ENCODE measurements at regions not wholly inside any gene's neighbourhood (a gene's known extent, or its start where the extent isn't known, plus 50 kb on each side); places are given as distances from the start of the nearest gene placed in this dataset.

DNA sequence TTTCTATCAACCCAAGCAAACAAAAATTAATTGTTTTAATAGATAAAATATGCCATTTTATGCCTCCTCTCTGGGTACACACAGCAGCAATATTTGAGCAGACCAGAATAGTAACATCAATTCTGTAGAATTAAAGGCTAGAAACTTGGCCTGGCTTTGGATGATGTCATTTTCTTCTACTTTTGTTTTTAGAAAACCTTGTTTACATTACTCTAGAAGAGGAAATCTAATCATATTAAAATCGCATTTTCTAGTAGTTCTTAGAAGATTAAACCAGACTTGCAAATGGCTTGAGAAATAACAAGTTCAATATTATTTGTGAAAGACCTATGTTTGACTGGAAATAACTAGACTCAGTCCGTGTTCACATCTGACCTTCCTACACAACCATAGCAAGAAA lies 102.3 kb upstream of the RFX8 start:
- ChIA-PET POLR2A (no interaction called here), RAD21 (ENCODE audit: low non-redundant PET in 1 of 2, low total read pairs in 2 of 2, uncharacterized antibody in 2 of 2, unreplicated experiment in 2 of 2) (no interaction called here), CTCF (no interaction called here)
- intact Hi-C loops (cut with micrococcal nuclease) = no loop called here
- Histone ChIP-seq H3K4me3 (replicated peaks in 1 of 2; ENCODE audit: low read depth in 1 of 2, low read length in 2 of 2) (no peak overlapping the region), H3K27ac (ENCODE audit: low read depth, low read length) (no peak overlapping the region), H3K27me3 (ENCODE audit: insufficient read depth, low read length) (0 out of 2 replicates have a peak, but pooled peaks cover 7% of the 10 kb centered on the region), H3K9me3 (ENCODE audit: control insufficient read depth in 1 of 2, insufficient read depth in 1 of 2, low read depth in 1 of 2, low read length in 2 of 2) (no peaks in the 10 kb centered on the region), H2AFZ (ENCODE audit: low read depth, low read length, poor library complexity, severe bottlenecking) (no peak overlapping the region), H3K9ac (ENCODE audit: low read length) (no peak overlapping the region), H4K20me1 (ENCODE audit: insufficient read depth) (no peaks in the 10 kb centered on the region), H3K79me2 (ENCODE audit: insufficient read depth, low read length) (no peaks in the 10 kb centered on the region), H3K4me1 (ENCODE audit: control insufficient read depth in 1 of 2, insufficient read depth in 2 of 2, low read length in 2 of 2) (no peaks in the 10 kb centered on the region), H3K4me2 (ENCODE audit: low read length) (no peak overlapping the region), H3K36me3 (ENCODE audit: control insufficient read depth in 1 of 2, insufficient read depth in 2 of 2, low read length in 2 of 2) (no peaks in the 10 kb centered on the region), H3K9me2 (ENCODE audit: insufficient read depth) (no peaks in the 10 kb centered on the region)
- TF ChIP-seq ZNF274 (IDR thresholded peaks at IDR 0.05; ENCODE audit: low read depth, low read length) = no peak
- TF ChIP-seq, protein P1, sequence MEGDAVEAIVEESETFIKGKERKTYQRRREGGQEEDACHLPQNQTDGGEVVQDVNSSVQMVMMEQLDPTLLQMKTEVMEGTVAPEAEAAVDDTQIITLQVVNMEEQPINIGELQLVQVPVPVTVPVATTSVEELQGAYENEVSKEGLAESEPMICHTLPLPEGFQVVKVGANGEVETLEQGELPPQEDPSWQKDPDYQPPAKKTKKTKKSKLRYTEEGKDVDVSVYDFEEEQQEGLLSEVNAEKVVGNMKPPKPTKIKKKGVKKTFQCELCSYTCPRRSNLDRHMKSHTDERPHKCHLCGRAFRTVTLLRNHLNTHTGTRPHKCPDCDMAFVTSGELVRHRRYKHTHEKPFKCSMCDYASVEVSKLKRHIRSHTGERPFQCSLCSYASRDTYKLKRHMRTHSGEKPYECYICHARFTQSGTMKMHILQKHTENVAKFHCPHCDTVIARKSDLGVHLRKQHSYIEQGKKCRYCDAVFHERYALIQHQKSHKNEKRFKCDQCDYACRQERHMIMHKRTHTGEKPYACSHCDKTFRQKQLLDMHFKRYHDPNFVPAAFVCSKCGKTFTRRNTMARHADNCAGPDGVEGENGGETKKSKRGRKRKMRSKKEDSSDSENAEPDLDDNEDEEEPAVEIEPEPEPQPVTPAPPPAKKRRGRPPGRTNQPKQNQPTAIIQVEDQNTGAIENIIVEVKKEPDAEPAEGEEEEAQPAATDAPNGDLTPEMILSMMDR (IDR thresholded peaks at IDR 0.05 in 2 of 3, conservative IDR thresholded peaks at IDR 0.05 in 1 of 3; ENCODE audit: borderline replicate concordance in 1 of 3, insufficient read depth in 1 of 3, low read depth in 2 of 3, low read length in 2 of 3) = no peak
- no peak for TF ChIP-seq SRF (IDR thresholded peaks at IDR 0.05; ENCODE audit: low read depth)
- TF ChIP-seq YY1 (IDR thresholded peaks at IDR 0.05; ENCODE audit: extremely low read depth, insufficient replicate concordance, low read depth, low read length) = no peak
- TF ChIP-seq MAX (IDR thresholded peaks at IDR 0.05) = no peak
- no peak for TF ChIP-seq TCF7L2 (IDR thresholded peaks at IDR 0.05; ENCODE audit: borderline replicate concordance, extremely low read depth, insufficient read depth, insufficient read length)
- no peak for TF ChIP-seq EGR1 (IDR thresholded peaks at IDR 0.05; ENCODE audit: low read depth)
- no peak for TF ChIP-seq POLR2A (IDR thresholded peaks at IDR 0.05; ENCODE audit: borderline replicate concordance, extremely low read depth, insufficient read depth, insufficient read length)
- TF ChIP-seq POLR2AphosphoS5 (IDR thresholded peaks at IDR 0.05; ENCODE audit: low read depth, low read length) = no peak
- TF ChIP-seq FOSL1 (IDR thresholded peaks at IDR 0.05; ENCODE audit: low read depth) = no peak
- no peak for TF ChIP-seq JUND (IDR thresholded peaks at IDR 0.05)
- no peak for TF ChIP-seq EZH2phosphoT487 (IDR thresholded peaks at IDR 0.05; ENCODE audit: borderline replicate concordance)
- TF ChIP-seq CBX3 (IDR thresholded peaks at IDR 0.05; ENCODE audit: low read depth) = no peak
- no peak for TF ChIP-seq ZFX (IDR thresholded peaks at IDR 0.05)
- TF ChIP-seq, protein P2, sequence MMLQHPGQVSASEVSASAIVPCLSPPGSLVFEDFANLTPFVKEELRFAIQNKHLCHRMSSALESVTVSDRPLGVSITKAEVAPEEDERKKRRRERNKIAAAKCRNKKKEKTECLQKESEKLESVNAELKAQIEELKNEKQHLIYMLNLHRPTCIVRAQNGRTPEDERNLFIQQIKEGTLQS (IDR thresholded peaks at IDR 0.05) = no peak
- TF ChIP-seq ELF1 (IDR thresholded peaks at IDR 0.05; ENCODE audit: borderline replicate concordance, low read depth) = no peak
- TF ChIP-seq EZH2 (IDR thresholded peaks at IDR 0.05) = no peak
- TF ChIP-seq SP1 (IDR thresholded peaks at IDR 0.05; ENCODE audit: low read depth) = no peak
- no TSS peak for BruUV-seq (replicated peaks)
- no peak for ATAC-seq
- DNase-seq (ENCODE audit: low read depth, low spot score) = no peak

Measured in HCT116 (cell line).